ENCODE measurements at regions not wholly inside any gene's neighbourhood (a gene's known extent, or its start where the extent isn't known, plus 50 kb on each side); places are given as distances from the start of the nearest gene placed in this dataset.

DNA sequence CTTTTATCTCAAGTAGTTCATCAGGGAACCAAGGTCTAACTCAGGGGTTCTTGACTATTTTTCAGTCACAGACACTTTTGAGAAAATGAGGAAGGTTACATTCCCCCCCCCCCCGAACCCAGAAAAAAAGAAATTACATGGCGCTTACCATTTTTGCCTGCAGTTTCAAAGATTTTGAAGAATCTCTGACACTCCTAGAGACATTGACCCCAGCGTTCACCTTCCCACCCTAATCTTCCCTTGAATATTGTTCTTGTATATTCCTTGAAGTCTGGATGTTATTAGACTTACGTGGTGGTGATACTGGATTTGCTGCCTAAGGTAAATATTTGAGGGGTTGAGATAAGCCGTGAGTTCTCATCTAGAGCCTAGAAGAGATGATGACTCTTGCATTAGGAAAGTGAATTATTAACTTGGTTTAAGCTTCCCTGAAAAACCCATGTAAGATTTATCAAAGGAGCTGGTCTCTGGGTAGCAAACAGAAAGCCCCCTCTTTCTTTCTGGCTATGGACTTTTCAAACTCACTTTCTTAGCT lies 245.7 kb upstream of the FOXK1 start:
- no peaks in the 10 kb centered on the region for H3K9me3 ChIP-seq (ENCODE audit: control insufficient read depth, insufficient read depth, low read depth, low read length)
- ChIA-PET POLR2A (no interaction called here), CTCF (no interaction called here)
- TF ChIP-seq ZNF621 (tag by site-specific recombination; IDR thresholded peaks at IDR 0.05) (no peak), ZFP3 (tag by site-specific recombination; IDR thresholded peaks at IDR 0.05; ENCODE audit: low read depth) (no peak), GLI2 (tag by site-specific recombination; IDR thresholded peaks at IDR 0.05; ENCODE audit: borderline replicate concordance, low read depth) (no peak), ZSCAN16 (tag by site-specific recombination; IDR thresholded peaks at IDR 0.05) (no peak)
- TF ChIP-seq, protein P1, sequence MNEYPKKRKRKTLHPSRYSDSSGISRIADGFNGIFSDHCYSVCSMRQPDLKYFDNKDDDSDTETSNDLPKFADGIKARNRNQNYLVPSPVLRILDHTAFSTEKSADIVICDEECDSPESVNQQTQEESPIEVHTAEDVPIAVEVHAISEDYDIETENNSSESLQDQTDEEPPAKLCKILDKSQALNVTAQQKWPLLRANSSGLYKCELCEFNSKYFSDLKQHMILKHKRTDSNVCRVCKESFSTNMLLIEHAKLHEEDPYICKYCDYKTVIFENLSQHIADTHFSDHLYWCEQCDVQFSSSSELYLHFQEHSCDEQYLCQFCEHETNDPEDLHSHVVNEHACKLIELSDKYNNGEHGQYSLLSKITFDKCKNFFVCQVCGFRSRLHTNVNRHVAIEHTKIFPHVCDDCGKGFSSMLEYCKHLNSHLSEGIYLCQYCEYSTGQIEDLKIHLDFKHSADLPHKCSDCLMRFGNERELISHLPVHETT (tag by site-specific recombination; IDR thresholded peaks at IDR 0.05): no peak
- no peaks in the 10 kb centered on the region for H3K36me3 ChIP-seq (ENCODE audit: control insufficient read depth in 2 of 2, insufficient read depth in 1 of 2, low read length in 2 of 2)
- H3K4me1 ChIP-seq (ENCODE audit: control insufficient read depth, insufficient read depth, low read length): no peaks in the 10 kb centered on the region
- no peak overlapping the region for H3K27ac ChIP-seq (ENCODE audit: extremely low read depth, low read depth, low read length)
- H3K4me3 ChIP-seq (ENCODE audit: low read depth, low read length): no peak overlapping the region

DNA sequence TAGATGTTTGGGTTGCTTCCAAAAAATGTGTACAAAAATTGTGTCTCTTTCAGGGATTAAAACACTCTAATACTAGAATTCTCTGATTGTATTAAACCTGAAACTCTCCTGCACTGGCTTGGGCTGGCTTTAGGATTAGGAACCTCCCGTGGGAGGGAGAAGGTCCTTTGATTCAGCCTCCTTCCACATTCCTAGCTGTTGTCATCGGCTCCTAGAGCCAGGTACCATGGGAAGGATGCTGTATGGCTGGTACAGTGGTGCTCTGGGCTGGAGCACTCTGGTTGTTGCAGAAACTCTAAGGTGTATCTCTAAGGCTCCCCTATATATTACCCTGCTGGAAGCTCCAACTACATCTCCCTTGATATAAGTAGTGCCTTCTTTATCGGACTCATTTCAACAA lies 245.2 kb upstream of the FOXK1 start:
- TF ChIP-seq ZNF391 (tag by site-specific recombination; IDR thresholded peaks at IDR 0.05; ENCODE audit: borderline replicate concordance, low read depth): no peak
- no peak for TF ChIP-seq ZNF548 (tag by site-specific recombination; IDR thresholded peaks at IDR 0.05)
- TF ChIP-seq TRIM28 (IDR thresholded peaks at IDR 0.05; ENCODE audit: borderline replicate concordance, low read length): no peak
- TF ChIP-seq ZBTB48 (tag by site-specific recombination; IDR thresholded peaks at IDR 0.05): no peak
- no peak for TF ChIP-seq ZNF513 (tag by site-specific recombination; IDR thresholded peaks at IDR 0.05)
- TF ChIP-seq ZNF404 (tag by site-specific recombination; IDR thresholded peaks at IDR 0.05): no peak
- TF ChIP-seq ZNF37A (tag by site-specific recombination; IDR thresholded peaks at IDR 0.05): no peak
- TF ChIP-seq PRDM6 (tag by site-specific recombination; IDR thresholded peaks at IDR 0.05): no peak
- TF ChIP-seq SALL2 (tag by site-specific recombination; IDR thresholded peaks at IDR 0.05; ENCODE audit: borderline replicate concordance): no peak
- POLR2A ChIA-PET: no interaction called here
- no peaks in the 10 kb centered on the region for H3K36me3 ChIP-seq (ENCODE audit: control insufficient read depth in 2 of 2, insufficient read depth in 1 of 2, low read length in 2 of 2)
- H3K4me1 ChIP-seq (ENCODE audit: control insufficient read depth, insufficient read depth, low read length): no peaks in the 10 kb centered on the region
- CTCF ChIA-PET: no interaction called here
- H3K4me3 ChIP-seq (ENCODE audit: low read depth, low read length): no peak overlapping the region
- no peak overlapping the region for H3K27ac ChIP-seq (ENCODE audit: extremely low read depth, low read depth, low read length)
- H3K9me3 ChIP-seq (ENCODE audit: control insufficient read depth, insufficient read depth, low read depth, low read length): no peaks in the 10 kb centered on the region

DNA sequence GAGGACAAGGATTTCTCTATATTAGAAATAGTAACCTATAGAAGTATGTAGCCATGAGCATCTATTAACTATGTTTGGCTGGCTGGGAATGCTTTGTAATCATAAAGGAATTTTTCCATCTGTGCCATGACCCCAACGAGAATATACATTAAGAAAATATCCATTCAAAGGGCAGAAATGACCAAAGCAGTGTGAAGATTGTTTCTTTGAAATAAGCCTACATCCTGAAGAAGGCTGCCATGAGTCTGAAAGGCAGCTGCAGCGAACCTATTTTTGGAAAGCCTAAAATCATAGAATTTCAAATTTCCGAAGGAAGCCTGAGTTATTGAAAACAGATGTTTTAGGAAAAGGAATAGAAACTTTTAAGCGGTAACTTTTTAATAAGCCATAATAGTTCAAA lies 244.2 kb upstream of the FOXK1 start:
- no peak for TF ChIP-seq ZNF777 (tag by site-specific recombination; IDR thresholded peaks at IDR 0.05; ENCODE audit: borderline replicate concordance)
- TF ChIP-seq TRIM28 (IDR thresholded peaks at IDR 0.05; ENCODE audit: borderline replicate concordance, low read length): no peak
- no peak for TF ChIP-seq ZNF114 (tag by site-specific recombination; IDR thresholded peaks at IDR 0.05)
- no peak for TF ChIP-seq ZNF174 (tag by site-specific recombination; IDR thresholded peaks at IDR 0.05)
- no peak for TF ChIP-seq ZNF221 (tag by site-specific recombination; IDR thresholded peaks at IDR 0.05; ENCODE audit: borderline replicate concordance)
- TF ChIP-seq ZNF791 (tag by site-specific recombination; IDR thresholded peaks at IDR 0.05): no peak
- TF ChIP-seq ZNF621 (tag by site-specific recombination; IDR thresholded peaks at IDR 0.05): no peak
- no peak for TF ChIP-seq ZNF138 (tag by site-specific recombination; IDR thresholded peaks at IDR 0.05; ENCODE audit: borderline replicate concordance)
- TF ChIP-seq ZNF768 (tag by site-specific recombination; IDR thresholded peaks at IDR 0.05): no peak
- TF ChIP-seq ZNF341 (tag by site-specific recombination; IDR thresholded peaks at IDR 0.05; ENCODE audit: low read depth): no peak
- TF ChIP-seq ZNF670 (tag by site-specific recombination; IDR thresholded peaks at IDR 0.05; ENCODE audit: low read depth): no peak
- no peak for TF ChIP-seq ZNF510 (tag by site-specific recombination; IDR thresholded peaks at IDR 0.05; ENCODE audit: insufficient replicate concordance)
- TF ChIP-seq ZNF423 (tag by site-specific recombination; IDR thresholded peaks at IDR 0.05): no peak
- TF ChIP-seq ZNF785 (tag by site-specific recombination; IDR thresholded peaks at IDR 0.05): no peak
- no peak for TF ChIP-seq KLF10 (tag by site-specific recombination; IDR thresholded peaks at IDR 0.05)
- no peak for TF ChIP-seq PRDM6 (tag by site-specific recombination; IDR thresholded peaks at IDR 0.05)
- H3K4me3 ChIP-seq (ENCODE audit: low read depth, low read length): no peak overlapping the region
- ChIA-PET CTCF (no interaction called here), POLR2A (no interaction called here)
- H3K9me3 ChIP-seq (ENCODE audit: control insufficient read depth, insufficient read depth, low read depth, low read length): no peaks in the 10 kb centered on the region
- H3K36me3 ChIP-seq (ENCODE audit: control insufficient read depth in 2 of 2, insufficient read depth in 1 of 2, low read length in 2 of 2): no peaks in the 10 kb centered on the region
- no peaks in the 10 kb centered on the region for H3K4me1 ChIP-seq (ENCODE audit: control insufficient read depth, insufficient read depth, low read length)
- H3K27ac ChIP-seq (ENCODE audit: extremely low read depth, low read depth, low read length): no peak overlapping the region

Measured in HEK293 (cell line).